NCI-H510A (cell line): ENCODE measurements at regions not wholly inside any gene's neighbourhood (a gene's known extent, or its start where the extent isn't known, plus 50 kb on each side); places are given as distances from the start of the nearest gene placed in this dataset.
"Not testable (repeated sequence)": the region's sequence is repeated elsewhere in the genome, so short reads cannot be mapped to it uniquely, and the experiment has no call there.

Experiments used
- DNase-seq: peaks from one replicate; lab custom pipeline; 2025; lab: John Stamatoyannopoulos, UW

GRCh38 chr2:84373391-84373790, 85.7 kb downstream of the SUCLG1 start:
- DNase-seq, result no peak

DNA sequence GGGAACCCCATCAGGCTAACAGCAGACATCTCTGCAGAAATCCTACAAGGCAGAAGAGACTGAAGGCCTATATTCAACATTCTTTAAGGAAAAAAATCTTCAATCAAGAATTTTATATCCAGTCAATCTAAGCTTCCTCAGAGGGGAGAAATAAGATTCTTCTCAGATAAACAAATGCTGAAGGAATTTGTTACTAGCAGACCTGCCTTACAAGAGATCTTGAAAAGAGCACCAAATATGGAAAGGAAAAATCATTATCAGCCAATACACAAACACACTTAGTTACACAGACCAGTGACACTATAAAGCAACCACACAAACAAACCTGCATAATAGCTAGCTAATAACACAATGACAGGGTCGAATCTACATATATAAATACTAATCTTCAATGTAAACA, 96.5 kb downstream of the SUCLG1 start:
- no peak for DNase-seq

- no peak for DNase-seq
Observed at GRCh38 chr2:84338069-84338468, 121.0 kb downstream of the SUCLG1 start.

- DNase-seq, result no peak
Observed at GRCh38 chr2:84327645-84328249, 131.3 kb downstream of the SUCLG1 start.

GRCh38 chr2:84326831-84327432, 132.1 kb downstream of the SUCLG1 start:
- no peak for DNase-seq

DNA sequence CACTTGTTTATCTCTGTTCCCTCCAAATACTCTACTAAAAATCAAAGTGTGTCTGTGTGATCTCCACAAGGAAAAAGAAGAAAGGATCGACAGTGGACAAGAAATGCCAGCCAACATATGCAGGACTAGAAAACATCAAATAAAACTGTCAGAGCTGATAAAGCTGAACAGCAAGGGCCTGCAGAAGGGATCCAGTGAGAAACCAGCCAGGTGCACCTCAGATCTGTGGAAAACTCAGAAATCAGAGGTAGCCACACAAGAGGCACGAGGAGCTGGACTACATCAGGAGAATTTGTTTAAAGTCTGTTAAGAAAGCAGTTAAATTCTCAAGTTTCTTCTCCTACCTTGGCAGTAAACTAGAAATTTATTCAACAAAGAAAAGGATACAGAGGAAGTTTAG, 135.2 kb downstream of the SUCLG1 start:
- no peak for DNase-seq

DNA sequence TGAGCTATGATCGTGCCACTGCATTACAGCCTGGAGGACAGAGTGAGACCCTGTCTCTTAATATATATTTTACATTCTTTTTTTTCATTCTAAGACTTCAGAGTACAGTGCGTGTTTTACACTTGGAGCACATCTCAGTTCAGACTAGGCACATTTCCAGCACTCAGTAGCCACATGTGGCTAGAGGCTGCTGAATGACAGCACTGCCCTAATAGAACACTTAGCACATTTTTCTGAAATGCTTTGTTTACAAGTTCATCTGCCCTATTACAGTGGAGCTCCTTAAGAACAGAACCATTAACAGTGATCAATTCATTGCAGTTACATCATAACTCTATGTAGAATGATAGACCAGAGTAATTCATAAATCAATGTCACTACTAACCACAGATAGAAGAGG, 138.1 kb downstream of the SUCLG1 start:
- DNase-seq, result no peak

GRCh38 chr2:84319581-84319980, 139.5 kb downstream of the SUCLG1 start:
- no peak for DNase-seq

DNA sequence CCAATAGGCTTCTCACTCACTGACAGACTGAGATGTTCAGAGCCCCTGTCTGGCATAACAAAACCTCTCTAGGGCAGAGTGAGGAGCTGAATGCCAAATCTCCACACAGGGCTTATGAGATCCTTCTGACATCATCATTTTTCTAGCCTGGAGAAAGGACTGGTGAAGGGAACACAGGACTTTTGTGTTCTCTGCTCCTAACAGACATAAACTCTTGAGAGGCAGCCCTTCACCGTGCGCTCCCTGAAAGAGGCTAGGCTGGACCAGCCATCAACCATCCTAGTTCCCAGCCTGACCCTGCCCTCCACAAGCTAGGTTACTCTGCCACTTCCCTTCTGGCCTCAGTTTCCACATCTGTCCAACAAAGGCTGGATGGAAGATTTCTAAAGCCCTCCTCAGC, 141.9 kb downstream of the SUCLG1 start:
- no peak for DNase-seq

DNA sequence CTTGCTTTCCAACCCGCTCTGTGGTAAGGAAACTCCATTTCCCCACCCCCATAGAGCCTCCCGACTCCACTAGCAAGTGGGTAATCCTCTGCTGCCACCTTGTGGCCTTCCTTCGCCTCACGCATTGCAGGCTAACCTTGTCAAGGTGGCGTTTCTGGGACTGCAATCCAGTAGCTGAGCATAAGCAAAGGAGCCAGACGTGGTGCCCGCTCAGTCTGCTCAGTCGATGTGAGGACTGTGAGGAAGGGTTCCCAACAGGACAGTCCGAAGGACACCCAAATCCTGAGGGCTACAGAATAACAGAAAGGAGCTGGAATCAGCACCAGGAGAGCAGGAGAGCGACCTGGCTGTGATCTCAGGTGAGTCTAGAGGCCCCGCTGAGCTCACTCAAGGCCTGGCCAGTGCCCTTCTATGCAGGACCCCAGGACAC, 144.2 kb downstream of the SUCLG1 start:
- peak; percentile 70 for DNase-seq

GRCh38 chr2:84314250-84314649, 144.8 kb downstream of the SUCLG1 start:
- no peak for DNase-seq

DNA sequence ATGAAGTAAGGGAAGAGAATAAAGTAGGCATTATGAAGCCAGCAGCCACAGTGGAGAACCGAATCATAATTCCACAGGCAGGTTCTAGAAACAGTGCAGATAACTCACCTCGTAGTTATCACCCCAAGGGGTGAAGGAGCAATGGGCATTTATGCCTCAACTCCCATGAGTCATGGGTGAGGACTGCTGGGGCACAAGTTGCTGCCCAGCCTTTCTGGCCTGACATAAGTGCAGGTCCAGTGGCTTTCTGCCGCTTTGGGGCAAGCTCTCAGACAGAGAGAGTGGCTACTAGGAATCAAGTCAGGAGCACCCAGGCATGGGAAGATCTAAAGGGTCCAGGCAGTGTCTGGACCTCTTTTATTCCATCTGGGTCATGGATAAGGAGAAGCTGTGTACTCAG, 149.8 kb downstream of the SUCLG1 start:
- DNase-seq, result no peak

DNA sequence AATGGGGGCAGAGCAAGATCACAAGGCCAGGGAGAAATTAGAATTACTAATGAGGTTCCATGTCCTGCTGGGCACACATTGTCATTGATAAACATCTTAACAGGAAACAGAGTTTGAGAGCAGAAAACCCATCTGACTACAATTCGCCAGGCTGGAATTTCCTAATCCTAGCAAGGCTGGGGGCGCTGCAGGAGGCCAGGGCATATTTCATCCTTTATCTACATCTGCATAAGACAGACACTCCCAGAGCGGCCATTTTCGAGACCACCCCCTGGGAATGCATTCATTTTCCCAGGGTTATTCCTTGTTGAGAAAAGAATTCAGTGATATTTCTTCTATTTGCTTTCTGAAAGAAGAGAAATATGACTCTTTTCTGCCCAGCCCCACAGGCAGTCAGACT, 152.7 kb downstream of the SUCLG1 start:
- DNase-seq, result no peak

DNA sequence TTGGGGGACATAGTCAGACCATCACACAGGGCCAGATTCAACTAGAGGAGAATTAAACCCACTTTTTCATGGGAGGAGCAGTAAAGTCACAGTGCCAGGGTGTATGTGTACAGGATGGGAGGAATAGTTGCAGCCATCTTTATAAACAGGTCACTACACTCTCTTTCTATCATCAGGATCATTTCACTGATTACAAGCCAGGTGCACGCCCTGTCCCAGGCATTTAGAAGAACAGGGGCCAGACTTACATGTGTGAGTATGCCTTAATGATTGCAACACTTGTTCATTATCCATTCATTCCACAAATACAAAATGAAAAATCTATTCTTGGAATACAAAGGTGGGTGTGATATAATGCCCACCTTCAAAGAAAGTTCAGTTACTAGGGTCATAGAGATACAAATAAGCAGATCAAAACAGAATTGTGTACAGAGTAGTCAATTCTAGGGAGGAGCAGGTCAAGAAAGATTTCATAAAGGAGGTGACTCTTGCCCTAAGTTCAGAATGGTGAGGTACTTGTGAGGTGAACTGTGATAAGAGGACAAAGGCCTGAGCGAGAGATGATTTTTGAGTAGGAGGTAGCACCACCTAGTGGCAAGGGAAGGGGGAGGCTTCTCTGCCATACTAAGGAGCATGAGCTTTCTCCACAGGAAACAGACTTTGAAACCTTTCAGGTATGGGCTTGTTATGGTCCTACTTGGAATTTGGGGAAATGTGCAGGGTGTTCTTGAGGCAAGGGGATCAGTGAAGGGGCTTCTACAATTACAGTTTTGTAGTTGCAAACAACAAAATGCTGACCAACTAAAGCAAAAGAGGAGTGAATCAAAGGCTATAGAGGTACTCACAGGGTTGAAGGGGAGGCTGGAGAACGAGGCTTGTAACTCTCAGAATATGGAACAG, 156.3 kb downstream of the SUCLG1 start:
- DNase-seq, result no peak

DNA sequence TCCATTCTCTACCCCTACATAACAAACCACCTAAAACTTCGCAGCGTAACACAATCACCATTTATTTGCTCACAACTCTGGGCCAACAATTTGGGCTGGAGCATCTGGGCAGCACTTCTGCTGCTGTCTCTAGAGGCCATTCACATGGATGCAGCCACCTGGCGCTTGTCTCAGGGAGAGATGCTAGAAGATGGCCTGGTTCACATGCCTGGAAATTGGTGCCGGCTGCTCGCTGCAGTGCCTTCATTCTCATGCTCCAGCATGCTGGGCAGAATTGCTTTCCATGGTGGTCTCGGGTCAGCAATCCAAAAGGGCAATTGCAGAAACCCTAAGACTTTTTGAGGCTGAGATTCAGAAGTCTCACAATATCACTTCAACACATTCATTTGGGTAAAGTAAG, 157.4 kb downstream of the SUCLG1 start:
- no peak for DNase-seq

GRCh38 chr2:84300696-84301029, 158.4 kb downstream of the SUCLG1 start:
- no peak for DNase-seq

- not testable (repeated sequence) for DNase-seq
Observed at GRCh38 chr2:84300001-84300695, 158.9 kb downstream of the SUCLG1 start.

- DNase-seq, result no peak
Observed at GRCh38 chr2:84299211-84299775, 159.8 kb downstream of the SUCLG1 start.

GRCh38 chr2:84297155-84297554, 161.9 kb downstream of the SUCLG1 start:
- no peak for DNase-seq

DNA sequence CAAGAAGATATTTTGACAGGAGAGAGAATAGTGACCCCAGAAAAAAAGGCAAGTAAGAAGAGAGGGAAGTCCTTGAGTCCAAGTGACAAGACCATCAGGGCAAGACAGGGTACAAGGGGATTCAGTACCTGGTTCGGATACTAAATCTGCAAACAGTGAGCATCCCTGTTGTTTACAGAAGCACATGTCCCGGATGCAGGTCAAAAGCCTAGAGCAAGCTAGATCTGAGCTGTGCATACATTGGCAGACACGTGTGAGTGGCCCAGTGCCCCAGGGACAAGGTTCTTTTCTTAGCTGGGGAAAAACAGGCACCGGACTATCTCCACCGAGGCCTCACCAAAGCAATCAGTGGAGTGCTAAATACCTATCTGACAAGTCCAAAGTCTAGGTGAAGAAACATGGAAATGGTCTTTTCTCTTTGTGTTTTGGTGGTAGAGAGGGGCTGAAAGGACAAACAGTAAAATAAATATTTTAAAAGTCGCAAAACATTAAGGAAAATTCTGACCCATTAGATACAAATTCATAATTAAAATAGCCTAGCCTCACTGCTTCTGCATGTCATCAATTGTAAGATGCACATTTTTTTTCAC, 165.2 kb downstream of the SUCLG1 start:
- DNase-seq, result no peak

GRCh38 chr2:84292545-84292944, 166.5 kb downstream of the SUCLG1 start:
- DNase-seq, result no peak

- DNase-seq, result no peak
Observed at GRCh38 chr2:84290537-84290936, 168.5 kb downstream of the SUCLG1 start.
